GM19455 (cell line): ENCODE measurements at regions not wholly inside any gene's neighbourhood (a gene's known extent, or its start where the extent isn't known, plus 50 kb on each side); places are given as distances from the start of the nearest gene placed in this dataset.
"Not testable (repeated sequence)": the region's sequence is repeated elsewhere in the genome, so short reads cannot be mapped to it uniquely, and the experiment has no call there.

Source experiments
- ATAC-seq: cut with Tn5 transposase; IDR thresholded peaks from one replicate; pipeline ENCODE4 v1.9.1; 2021; ENCODE audit not compliant: unreplicated experiment

- no peak for ATAC-seq
Observed at GRCh38 chr5:92748072-92748676, 832.8 kb downstream of the NR2F1-AS1 start.

- ATAC-seq: no peak
Observed at GRCh38 chr5:92741906-92742305, 839.1 kb downstream of the NR2F1-AS1 start.

GRCh38 chr5:92734211-92734940 lies 846.6 kb downstream of the NR2F1-AS1 start:
- ATAC-seq: no peak

GRCh38 chr5:92730486-92730885 lies 850.5 kb downstream of the NR2F1-AS1 start:
- ATAC-seq: no peak

- no peak for ATAC-seq
Observed at GRCh38 chr5:92729088-92729487, 851.9 kb downstream of the NR2F1-AS1 start.

GRCh38 chr5:92715946-92716520 lies 865.0 kb downstream of the NR2F1-AS1 start:
- ATAC-seq: no peak

- ATAC-seq: no peak
Observed at GRCh38 chr5:92713826-92714225, 867.2 kb downstream of the NR2F1-AS1 start.

- ATAC-seq: no peak
Observed at GRCh38 chr5:92713335-92713743, 867.7 kb downstream of the NR2F1-AS1 start.

- no peak for ATAC-seq
Observed at GRCh38 chr5:92711956-92712355, 869.1 kb downstream of the NR2F1-AS1 start.

GRCh38 chr5:92704590-92704989 lies 876.4 kb downstream of the NR2F1-AS1 start:
- ATAC-seq: no peak

GRCh38 chr5:92703976-92704375 lies 877.0 kb downstream of the NR2F1-AS1 start:
- ATAC-seq: no peak

GRCh38 chr5:92695123-92696003 lies 885.7 kb downstream of the NR2F1-AS1 start:
- ATAC-seq: no peak

GRCh38 chr5:92694067-92694466 lies 887.0 kb downstream of the NR2F1-AS1 start:
- no peak for ATAC-seq

GRCh38 chr5:92691955-92692354 lies 889.1 kb downstream of the NR2F1-AS1 start:
- not testable (repeated sequence) for ATAC-seq

GRCh38 chr5:92687821-92688722 lies 892.9 kb downstream of the NR2F1-AS1 start:
- no peak for ATAC-seq

GRCh38 chr5:92678640-92679039 lies 902.4 kb downstream of the NR2F1-AS1 start:
- no peak for ATAC-seq

GRCh38 chr5:92676215-92677165 lies 904.5 kb downstream of the NR2F1-AS1 start:
- no peak for ATAC-seq

- no peak for ATAC-seq
Observed at GRCh38 chr5:92674321-92674720, 906.7 kb downstream of the NR2F1-AS1 start.

- no peak for ATAC-seq
Observed at GRCh38 chr5:92665506-92665905, 915.5 kb downstream of the NR2F1-AS1 start.
